Osteoblast (primary cell): ENCODE measurements at regions not wholly inside any gene's neighbourhood (a gene's known extent, or its start where the extent isn't known, plus 50 kb on each side); places are given as distances from the start of the nearest gene placed in this dataset.

Experiments used
- DNase-seq: peaks from one replicate; pipeline ENCODE4 v3.0.0; 2011; ENCODE audit warnings: low spot score, mixed read lengths; ENCODE audit not compliant: insufficient read length; ENCODE audit errors: missing footprints
- H2AFZ ChIP-seq: 2 replicates; pipeline ENCODE4 v1.6.0; 2011; ENCODE audit warnings: mild to moderate bottlenecking, low read length
- H3K27ac ChIP-seq: 2 replicates; pipeline ENCODE4 v1.5.1; 2011; ENCODE audit warnings: mild to moderate bottlenecking, low read depth, low read length, moderate library complexity
- H3K27me3 ChIP-seq: 2 replicates; pipeline ENCODE4 v1.6.0; 2012; ENCODE audit warnings: mild to moderate bottlenecking, control low read depth, inconsistent platforms, low read length, moderate library complexity; ENCODE audit not compliant: insufficient read depth
- H3K36me3 ChIP-seq: 2 replicates; pipeline ENCODE4 v1.5.1; 2011; ENCODE audit warnings: mild to moderate bottlenecking, low read length, control low read depth, moderate library complexity; ENCODE audit not compliant: insufficient read depth
- H3K4me1 ChIP-seq: 2 replicates; pipeline ENCODE4 v1.5.1; 2011; ENCODE audit warnings: mild to moderate bottlenecking, low read length, control low read depth, moderate library complexity; ENCODE audit not compliant: insufficient read depth
- H3K4me2 ChIP-seq: 2 replicates; pipeline ENCODE4 v1.6.0; 2011; ENCODE audit warnings: mild to moderate bottlenecking, low read length; ENCODE audit not compliant: insufficient read depth
- H3K4me3 ChIP-seq: fragments of 200-600 bp; sonication (generic); 3 replicates; pipeline ENCODE4 v1.5.1; 2012; ENCODE audit warnings: mild to moderate bottlenecking, low read length, inconsistent platforms; ENCODE audit not compliant: insufficient read depth
- H3K79me2 ChIP-seq: 2 replicates; pipeline ENCODE4 v1.6.0; 2012; ENCODE audit warnings: mild to moderate bottlenecking, low read length, control low read depth, inconsistent platforms; ENCODE audit not compliant: insufficient read depth
- H3K9me3 ChIP-seq: 2 replicates; pipeline ENCODE4 v1.5.1; 2011; ENCODE audit warnings: low read depth, low read length, control low read depth
- H4K20me1 ChIP-seq: 2 replicates; pipeline ENCODE4 v1.6.0; 2012; ENCODE audit warnings: mild to moderate bottlenecking, low read length, control low read depth; ENCODE audit not compliant: insufficient read depth
- TF ChIP-seq, protein P1 (sequence below): IDR thresholded peaks from 2 replicates; pipeline ENCODE4 v1.5.1; 2011; ENCODE audit warnings: mild to moderate bottlenecking, low read depth, low read length, moderate library complexity; ENCODE audit errors: extremely low read depth

DNA sequence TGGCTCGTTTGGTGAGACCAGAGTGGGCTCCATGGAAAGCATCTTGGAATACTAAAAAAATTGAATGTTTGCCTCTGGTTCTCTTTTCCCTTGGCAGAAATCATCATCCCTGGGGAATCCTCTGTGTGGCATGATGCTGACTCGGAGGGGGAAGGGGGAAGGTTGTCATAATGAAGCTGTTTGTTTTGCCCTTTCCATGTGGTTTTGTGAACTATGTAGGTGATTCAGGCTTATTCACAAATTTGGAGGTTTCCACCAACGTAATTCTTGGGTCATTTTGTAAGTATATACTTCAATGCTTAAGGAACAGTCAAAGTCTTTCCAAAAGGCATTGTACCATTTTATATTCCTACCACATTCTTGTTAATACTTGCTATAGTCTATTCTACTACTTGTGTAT is 754.0 kb upstream of the FAT3 start:
- no peaks in the 10 kb centered on the region for H3K4me1 ChIP-seq
- no peaks in the 10 kb centered on the region for H3K79me2 ChIP-seq
- no peaks in the 10 kb centered on the region for H4K20me1 ChIP-seq
- H3K4me2 ChIP-seq = no peak overlapping the region
- DNase-seq = no peak
- H3K27me3 ChIP-seq = no peaks in the 10 kb centered on the region
- TF ChIP-seq, protein P1, sequence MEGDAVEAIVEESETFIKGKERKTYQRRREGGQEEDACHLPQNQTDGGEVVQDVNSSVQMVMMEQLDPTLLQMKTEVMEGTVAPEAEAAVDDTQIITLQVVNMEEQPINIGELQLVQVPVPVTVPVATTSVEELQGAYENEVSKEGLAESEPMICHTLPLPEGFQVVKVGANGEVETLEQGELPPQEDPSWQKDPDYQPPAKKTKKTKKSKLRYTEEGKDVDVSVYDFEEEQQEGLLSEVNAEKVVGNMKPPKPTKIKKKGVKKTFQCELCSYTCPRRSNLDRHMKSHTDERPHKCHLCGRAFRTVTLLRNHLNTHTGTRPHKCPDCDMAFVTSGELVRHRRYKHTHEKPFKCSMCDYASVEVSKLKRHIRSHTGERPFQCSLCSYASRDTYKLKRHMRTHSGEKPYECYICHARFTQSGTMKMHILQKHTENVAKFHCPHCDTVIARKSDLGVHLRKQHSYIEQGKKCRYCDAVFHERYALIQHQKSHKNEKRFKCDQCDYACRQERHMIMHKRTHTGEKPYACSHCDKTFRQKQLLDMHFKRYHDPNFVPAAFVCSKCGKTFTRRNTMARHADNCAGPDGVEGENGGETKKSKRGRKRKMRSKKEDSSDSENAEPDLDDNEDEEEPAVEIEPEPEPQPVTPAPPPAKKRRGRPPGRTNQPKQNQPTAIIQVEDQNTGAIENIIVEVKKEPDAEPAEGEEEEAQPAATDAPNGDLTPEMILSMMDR = no peak
- H2AFZ ChIP-seq = no peak overlapping the region
- H3K27ac ChIP-seq = no peak overlapping the region
- H3K9me3 ChIP-seq = peaks cover 5% of the 10 kb centered on the region
- H3K36me3 ChIP-seq = no peaks in the 10 kb centered on the region
- no peak overlapping the region for H3K4me3 ChIP-seq

DNA sequence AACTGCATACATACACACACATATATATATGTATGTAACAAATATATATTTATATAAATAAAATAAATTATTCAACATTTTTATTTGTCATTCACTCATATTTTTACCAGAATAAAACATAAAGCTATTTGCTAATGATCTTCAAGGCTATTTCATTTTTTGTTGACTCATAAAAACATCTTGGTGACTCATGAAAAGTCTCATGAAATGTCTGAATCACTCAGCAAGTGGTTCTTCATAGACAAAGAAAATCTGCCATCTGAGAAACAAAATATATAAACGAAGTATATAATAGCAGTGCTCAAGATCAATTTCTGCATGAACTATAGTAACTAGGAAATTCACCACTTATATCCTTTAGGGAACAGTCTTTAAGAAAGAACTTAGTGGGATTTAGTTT is 764.8 kb upstream of the FAT3 start:
- no peak overlapping the region for H2AFZ ChIP-seq
- no peak overlapping the region for H3K27ac ChIP-seq
- H3K4me1 ChIP-seq = no peaks in the 10 kb centered on the region
- H3K36me3 ChIP-seq = no peaks in the 10 kb centered on the region
- H4K20me1 ChIP-seq = no peaks in the 10 kb centered on the region
- no peaks in the 10 kb centered on the region for H3K27me3 ChIP-seq
- no peaks in the 10 kb centered on the region for H3K79me2 ChIP-seq
- no peak overlapping the region for H3K4me2 ChIP-seq
- H3K4me3 ChIP-seq = no peak overlapping the region
- TF ChIP-seq, protein P1 = no peak
- no peaks in the 10 kb centered on the region for H3K9me3 ChIP-seq
- DNase-seq = no peak

DNA sequence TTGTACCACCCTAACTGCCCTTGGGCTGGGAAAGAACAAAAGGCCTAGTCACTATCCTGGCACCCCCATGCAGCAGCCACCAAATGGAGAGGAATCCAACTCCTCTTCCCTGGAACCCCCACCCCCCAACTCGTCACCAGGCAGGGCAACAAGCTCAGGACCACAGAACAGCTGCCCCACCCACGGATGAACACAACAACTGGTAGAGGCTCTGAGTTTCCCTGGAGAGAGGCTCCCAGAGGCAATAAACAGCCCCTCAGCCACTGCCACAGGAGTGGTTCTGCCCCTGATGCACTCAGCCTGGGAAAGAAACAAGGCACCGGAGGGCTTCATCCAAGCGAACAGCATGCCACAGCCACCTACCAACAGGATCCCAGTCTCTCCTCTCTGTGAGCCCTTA is 778.4 kb upstream of the FAT3 start:
- H3K27me3 ChIP-seq = no peaks in the 10 kb centered on the region
- peaks cover 3% of the 10 kb centered on the region for H3K9me3 ChIP-seq
- no peaks in the 10 kb centered on the region for H3K79me2 ChIP-seq
- no peaks in the 10 kb centered on the region for H3K36me3 ChIP-seq
- no peaks in the 10 kb centered on the region for H4K20me1 ChIP-seq
- TF ChIP-seq, protein P1 = no peak
- no peak overlapping the region for H2AFZ ChIP-seq
- no peaks in the 10 kb centered on the region for H3K4me1 ChIP-seq
- H3K4me2 ChIP-seq = no peak overlapping the region
- DNase-seq = no peak
- H3K4me3 ChIP-seq = no peak overlapping the region
- no peak overlapping the region for H3K27ac ChIP-seq

DNA sequence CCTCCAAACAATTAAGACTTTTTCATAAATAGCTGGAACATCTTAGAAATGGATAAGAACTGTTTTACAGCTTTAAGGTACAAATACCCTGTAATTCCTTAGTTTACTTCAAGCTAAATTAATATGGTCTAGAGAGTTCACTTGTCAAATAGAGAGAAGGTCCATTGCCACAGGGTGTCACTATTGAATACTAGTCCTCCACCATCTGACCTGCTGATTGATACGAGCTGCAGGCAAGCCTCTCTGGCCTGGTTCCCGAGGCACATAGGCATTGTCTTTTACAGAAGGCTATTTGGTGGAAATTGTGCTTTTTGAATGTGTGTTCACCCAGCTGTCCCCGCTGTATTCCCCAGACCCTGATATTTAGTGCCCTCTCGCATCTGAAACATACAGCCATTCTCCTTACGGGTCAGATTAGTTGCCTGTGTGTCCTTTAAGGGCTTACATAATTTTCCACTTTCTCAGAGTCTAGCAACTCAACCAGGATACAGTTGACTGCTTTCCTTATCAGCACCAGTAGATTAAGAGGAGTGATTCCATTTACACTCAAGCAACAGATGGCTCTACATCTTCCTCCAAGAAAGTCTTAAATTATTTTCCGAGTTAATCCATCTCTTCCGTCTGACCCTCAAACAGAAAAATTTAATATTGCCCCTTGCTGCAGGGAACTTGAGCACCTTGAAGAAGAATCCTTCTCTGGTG is 788.8 kb upstream of the FAT3 start:
- Histone ChIP-seq H3K27ac (no peak overlapping the region), H3K4me1 (no peaks in the 10 kb centered on the region), H3K27me3 (no peaks in the 10 kb centered on the region), H3K36me3 (no peaks in the 10 kb centered on the region), H2AFZ (no peak overlapping the region), H3K79me2 (no peaks in the 10 kb centered on the region), H4K20me1 (no peaks in the 10 kb centered on the region), H3K4me3 (no peak overlapping the region), H3K9me3 (peaks cover 4% of the 10 kb centered on the region), H3K4me2 (no peak overlapping the region)
- DNase-seq = no peak
- TF ChIP-seq, protein P1 = no peak
